ENCODE measurements at regions not wholly inside any gene's neighbourhood (a gene's known extent, or its start where the extent isn't known, plus 50 kb on each side); places are given as distances from the start of the nearest gene placed in this dataset.

GRCh38 chr2:181307203-181307991 lies 149.8 kb upstream of the ITGA4 start:
- no peak for DNase-seq (ENCODE audit: low spot score)
- peaks cover 0 to 4% (median 0%) of the 10 kb centered on the region in 4 donors for H3K4me1 ChIP-seq (ENCODE audit: control insufficient read depth in 4 of 4, insufficient read depth in 4 of 4, low read length in 3 of 4)
- TF ChIP-seq FOXA2 (IDR thresholded peaks at IDR 0.05) (no peak), RAD21 (IDR thresholded peaks at IDR 0.05) (no peak), ATF3 (IDR thresholded peaks at IDR 0.05) (no peak), NR2F2 (IDR thresholded peaks at IDR 0.05) (no peak), FOXA1 (IDR thresholded peaks at IDR 0.05) (no peak), HNF4G (IDR thresholded peaks at IDR 0.05) (no peak), YY1 (IDR thresholded peaks at IDR 0.05) (no peak), RXRA (IDR thresholded peaks at IDR 0.05) (no peak), CTCF (IDR thresholded peaks at IDR 0.05; ENCODE audit: low read depth, low read length, missing input control) (no peak), ZBTB33 (IDR thresholded peaks at IDR 0.05) (no peak), HNF4A (conservative IDR thresholded peaks at IDR 0.05) (no peak)
- no peaks in the 10 kb centered on the region for H3K9me3 ChIP-seq (ENCODE audit: control insufficient read depth in 4 of 4, low read length in 3 of 4)
- peak overlapping the region in 1 of 2 donors; percentile 28 for H3K27ac ChIP-seq (ENCODE audit: low read depth in 1 of 2, low read length in 2 of 2)
- WGBS = 75% methylated on average over 7 of the region's 7 CpGs
- no peaks in the 10 kb centered on the region for H3K27me3 ChIP-seq (ENCODE audit: control insufficient read depth in 4 of 4, insufficient read depth in 4 of 4, low read length in 3 of 4)
- H3K4me3 ChIP-seq (ENCODE audit: low read depth in 1 of 3, low read length in 3 of 3) = no peak overlapping the region
- no peaks in the 10 kb centered on the region for H3K36me3 ChIP-seq (ENCODE audit: control insufficient read depth in 4 of 4, insufficient read depth in 3 of 4, low read depth in 1 of 4, low read length in 3 of 4)
- peak overlapping the region in 1 of 2 donors; percentile 71 for H3K9ac ChIP-seq (ENCODE audit: low read depth in 1 of 2, low read length in 2 of 2)

GRCh38 chr2:181308766-181309515 lies 148.2 kb upstream of the ITGA4 start:
- WGBS = 71% methylated on average over 5 of the region's 5 CpGs
- Histone ChIP-seq H3K4me1 (ENCODE audit: control insufficient read depth in 4 of 4, insufficient read depth in 4 of 4, low read length in 3 of 4) (peaks cover 0 to 4% (median 0%) of the 10 kb centered on the region in 4 donors), H3K9me3 (ENCODE audit: control insufficient read depth in 4 of 4, low read length in 3 of 4) (no peaks in the 10 kb centered on the region), H3K4me3 (ENCODE audit: low read depth in 1 of 3, low read length in 3 of 3) (no peak overlapping the region), H3K9ac (ENCODE audit: low read depth in 1 of 2, low read length in 2 of 2) (no peak overlapping the region), H3K36me3 (ENCODE audit: control insufficient read depth in 4 of 4, insufficient read depth in 3 of 4, low read depth in 1 of 4, low read length in 3 of 4) (no peaks in the 10 kb centered on the region), H3K27me3 (ENCODE audit: control insufficient read depth in 4 of 4, insufficient read depth in 4 of 4, low read length in 3 of 4) (no peaks in the 10 kb centered on the region), H3K27ac (ENCODE audit: low read depth in 1 of 2, low read length in 2 of 2) (peak overlapping the region in 1 of 2 donors; percentile 46)
- no peak for DNase-seq (ENCODE audit: low spot score)
- TF ChIP-seq RAD21 (IDR thresholded peaks at IDR 0.05) (no peak), MAX (IDR thresholded peaks at IDR 0.05) (no peak), REST (IDR thresholded peaks at IDR 0.05) (no peak), ATF3 (IDR thresholded peaks at IDR 0.05) (no peak), RXRA (IDR thresholded peaks at IDR 0.05) (no peak), JUND (IDR thresholded peaks at IDR 0.05) (no peak), YY1 (IDR thresholded peaks at IDR 0.05) (no peak), HNF4G (IDR thresholded peaks at IDR 0.05) (no peak), NR2F2 (IDR thresholded peaks at IDR 0.05) (no peak)
